22Rv1 (cell line): ENCODE measurements at regions not wholly inside any gene's neighbourhood (a gene's known extent, or its start where the extent isn't known, plus 50 kb on each side); places are given as distances from the start of the nearest gene placed in this dataset.
"Not testable (repeated sequence)": the region's sequence is repeated elsewhere in the genome, so short reads cannot be mapped to it uniquely, and the experiment has no call there.

Experiments
- H3K27ac ChIP-seq: fragments of 450-650 bp; 2 replicates; pipeline ENCODE4 v1.5.1; 2017
- ZFX ChIP-seq: fragments of 450-650 bp; IDR thresholded peaks from 2 replicates; pipeline ENCODE4 v1.6.1; 2017; ENCODE audit warnings: antibody characterized with exemption, borderline replicate concordance
- TF ChIP-seq, protein P1 (sequence below): fragments of 450-650 bp; IDR thresholded peaks from 2 replicates; pipeline ENCODE4 v1.5.1; 2017; ENCODE audit warnings: mild to moderate bottlenecking

DNA sequence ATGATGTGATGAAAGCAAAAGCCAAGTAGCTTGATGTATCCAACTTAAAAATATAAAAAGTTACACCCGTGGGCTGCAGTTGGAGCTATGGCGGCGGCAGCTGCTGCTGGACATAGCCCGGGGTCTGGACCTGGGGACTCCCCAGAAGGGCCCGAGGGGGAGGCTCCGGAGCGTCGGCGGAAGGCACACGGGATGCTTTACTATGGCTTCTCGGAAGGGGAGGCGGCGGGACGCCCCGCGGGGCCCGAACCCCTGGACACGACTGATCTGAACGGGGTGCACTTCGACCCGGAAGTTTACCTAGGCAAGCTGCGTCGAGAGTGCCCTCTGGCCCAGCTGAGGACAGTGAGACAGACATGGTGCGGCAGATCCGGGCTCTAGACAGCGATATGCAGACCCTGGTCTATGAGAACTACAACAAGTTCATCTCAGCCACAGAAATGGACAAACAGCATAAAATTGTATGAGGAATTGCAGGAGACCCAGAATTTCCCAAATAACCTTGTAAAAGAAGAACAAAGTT, 109.5 kb upstream of the EEF2KMT start:
- no peak for TF ChIP-seq ZFX
- TF ChIP-seq, protein P1, sequence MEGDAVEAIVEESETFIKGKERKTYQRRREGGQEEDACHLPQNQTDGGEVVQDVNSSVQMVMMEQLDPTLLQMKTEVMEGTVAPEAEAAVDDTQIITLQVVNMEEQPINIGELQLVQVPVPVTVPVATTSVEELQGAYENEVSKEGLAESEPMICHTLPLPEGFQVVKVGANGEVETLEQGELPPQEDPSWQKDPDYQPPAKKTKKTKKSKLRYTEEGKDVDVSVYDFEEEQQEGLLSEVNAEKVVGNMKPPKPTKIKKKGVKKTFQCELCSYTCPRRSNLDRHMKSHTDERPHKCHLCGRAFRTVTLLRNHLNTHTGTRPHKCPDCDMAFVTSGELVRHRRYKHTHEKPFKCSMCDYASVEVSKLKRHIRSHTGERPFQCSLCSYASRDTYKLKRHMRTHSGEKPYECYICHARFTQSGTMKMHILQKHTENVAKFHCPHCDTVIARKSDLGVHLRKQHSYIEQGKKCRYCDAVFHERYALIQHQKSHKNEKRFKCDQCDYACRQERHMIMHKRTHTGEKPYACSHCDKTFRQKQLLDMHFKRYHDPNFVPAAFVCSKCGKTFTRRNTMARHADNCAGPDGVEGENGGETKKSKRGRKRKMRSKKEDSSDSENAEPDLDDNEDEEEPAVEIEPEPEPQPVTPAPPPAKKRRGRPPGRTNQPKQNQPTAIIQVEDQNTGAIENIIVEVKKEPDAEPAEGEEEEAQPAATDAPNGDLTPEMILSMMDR = no peak
- H3K27ac ChIP-seq = no peak overlapping the region

GRCh38 chr16:5206331-5206990, 108.9 kb upstream of the EEF2KMT start:
- H3K27ac ChIP-seq = no peak overlapping the region
- TF ChIP-seq, protein P1 = no peak
- TF ChIP-seq ZFX = no peak

DNA sequence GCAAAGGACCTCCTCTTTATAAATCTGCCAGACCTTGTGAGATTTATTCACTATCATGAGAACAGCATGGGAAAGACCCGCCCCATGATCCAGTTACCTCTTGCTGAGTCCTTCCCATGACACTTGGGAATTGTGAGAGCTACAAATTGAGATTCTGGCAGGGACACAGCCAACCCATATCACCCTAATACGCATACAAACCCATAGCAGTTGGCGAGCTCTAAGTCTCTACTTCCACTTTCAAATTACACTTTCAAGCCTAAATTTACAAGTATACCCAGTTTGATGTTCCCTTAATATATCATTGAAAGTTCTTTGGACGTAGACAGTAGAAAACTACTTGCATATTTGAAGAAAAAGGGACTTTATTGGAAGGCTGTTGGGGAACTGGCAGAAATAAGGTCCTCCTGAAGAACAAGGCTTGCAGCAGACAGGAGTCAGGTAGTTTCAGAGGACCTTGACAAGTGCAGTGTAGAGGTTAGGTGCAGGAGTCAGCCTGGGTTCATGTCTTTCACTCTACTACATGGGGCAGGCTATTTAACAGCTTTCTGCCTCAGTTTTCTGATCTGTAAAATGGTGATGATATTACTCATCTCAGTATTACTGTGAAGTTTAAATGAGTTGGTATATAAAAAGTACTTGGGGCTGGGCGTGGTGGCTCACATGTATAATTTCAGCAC, 107.9 kb upstream of the EEF2KMT start:
- H3K27ac ChIP-seq = no peak overlapping the region
- no peak for TF ChIP-seq ZFX
- TF ChIP-seq, protein P1 = no peak

DNA sequence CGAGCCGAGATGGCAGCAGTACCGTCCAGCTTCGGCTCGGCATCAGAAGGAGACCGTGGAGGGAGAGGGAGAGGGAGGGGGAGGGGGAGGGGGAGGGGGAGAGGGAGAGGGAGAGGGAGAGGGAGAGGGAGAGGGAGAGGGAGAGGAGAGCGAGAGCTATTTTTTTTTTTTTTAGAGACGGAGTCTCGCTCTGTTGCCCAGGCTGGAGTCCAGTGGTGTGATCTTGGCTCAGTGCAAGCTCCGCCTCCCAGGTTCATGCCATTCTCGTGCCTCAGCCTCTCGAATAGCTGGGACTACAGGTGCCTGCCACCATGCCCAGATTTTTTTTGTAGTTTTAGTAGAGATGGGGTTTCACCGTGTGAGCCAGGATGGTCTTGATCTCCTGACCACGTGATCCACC, 106.1 kb upstream of the EEF2KMT start:
- not testable (repeated sequence) for H3K27ac ChIP-seq

DNA sequence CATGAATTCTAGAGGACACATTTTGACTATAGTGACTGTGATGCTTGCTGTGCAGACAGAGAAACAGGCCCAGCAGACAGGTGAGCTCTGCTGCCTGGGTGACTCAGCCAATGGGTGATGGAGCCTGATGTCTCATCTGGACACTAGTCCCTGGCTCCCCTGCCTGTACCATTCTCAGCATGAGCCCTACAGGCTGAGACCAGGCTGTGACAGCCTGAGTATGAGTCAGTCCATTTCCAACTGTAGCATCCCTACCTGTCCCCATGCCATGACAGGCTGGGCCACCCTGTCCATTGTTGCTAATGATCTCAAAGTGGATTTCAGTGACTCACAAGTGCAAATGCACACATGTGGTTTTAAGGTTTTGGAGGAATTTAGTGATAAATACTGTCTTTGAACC, 102.5 kb upstream of the EEF2KMT start:
- no peak overlapping the region for H3K27ac ChIP-seq
- TF ChIP-seq, protein P1 = no peak
- TF ChIP-seq ZFX = no peak

- TF ChIP-seq, protein P1 = no peak
- no peak for TF ChIP-seq ZFX
- H3K27ac ChIP-seq = no peak overlapping the region
Observed at GRCh38 chr16:5196204-5196603, 98.6 kb upstream of the EEF2KMT start.

GRCh38 chr16:5193861-5194260, 96.3 kb upstream of the EEF2KMT start:
- H3K27ac ChIP-seq = no peak overlapping the region
- TF ChIP-seq, protein P1 = no peak
- TF ChIP-seq ZFX = no peak
